Upper lobe of left lung (tissue), 4 donors: ENCODE measurements at regions not wholly inside any gene's neighbourhood (a gene's known extent, or its start where the extent isn't known, plus 50 kb on each side); places are given as distances from the start of the nearest gene placed in this dataset.

Experiments
- EP300 ChIP-seq, 4 donors: sonication (generic); formaldehyde crosslinking; IDR thresholded peaks; one replicate each; pipeline ENCODE4 v1.5.1; 2017; ENCODE audit warnings: antibody characterized with exemption in 4 of 4, control low read depth in 2 of 4
- TF ChIP-seq, protein P1 (sequence below), 6 experiments: fragments of 450-650 bp in 4 of 6; fragments of 200-600 bp in 2 of 6; sonication (generic) in 2 of 6; IDR thresholded peaks; one replicate each; pipeline ENCODE4 v1.5.1; 2016 to 2019; ENCODE audit warnings: antibody characterized with exemption in 6 of 6

DNA sequence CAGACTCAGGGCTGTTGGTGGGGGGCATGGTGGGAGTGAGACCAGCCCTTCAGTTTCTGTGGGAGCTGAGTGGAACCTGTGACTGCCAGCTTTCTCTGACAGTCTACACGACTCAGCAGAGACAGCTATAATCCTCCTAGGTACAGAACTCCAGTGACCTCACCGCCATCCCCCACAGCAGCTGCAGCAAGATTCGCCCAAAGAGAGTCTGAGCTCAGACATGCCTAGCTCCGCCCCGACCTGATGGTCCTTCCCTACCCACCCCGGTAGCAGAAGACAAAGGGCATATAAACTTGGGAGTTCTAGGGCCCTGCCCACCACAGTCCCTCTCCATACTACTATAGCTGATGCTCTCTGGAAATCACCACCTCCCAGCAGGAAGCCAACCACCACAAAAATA, 500.1 kb downstream of the ETV1 start:
- no peak for TF ChIP-seq EP300 (IDR thresholded peaks at IDR 0.05)
- TF ChIP-seq, protein P1, sequence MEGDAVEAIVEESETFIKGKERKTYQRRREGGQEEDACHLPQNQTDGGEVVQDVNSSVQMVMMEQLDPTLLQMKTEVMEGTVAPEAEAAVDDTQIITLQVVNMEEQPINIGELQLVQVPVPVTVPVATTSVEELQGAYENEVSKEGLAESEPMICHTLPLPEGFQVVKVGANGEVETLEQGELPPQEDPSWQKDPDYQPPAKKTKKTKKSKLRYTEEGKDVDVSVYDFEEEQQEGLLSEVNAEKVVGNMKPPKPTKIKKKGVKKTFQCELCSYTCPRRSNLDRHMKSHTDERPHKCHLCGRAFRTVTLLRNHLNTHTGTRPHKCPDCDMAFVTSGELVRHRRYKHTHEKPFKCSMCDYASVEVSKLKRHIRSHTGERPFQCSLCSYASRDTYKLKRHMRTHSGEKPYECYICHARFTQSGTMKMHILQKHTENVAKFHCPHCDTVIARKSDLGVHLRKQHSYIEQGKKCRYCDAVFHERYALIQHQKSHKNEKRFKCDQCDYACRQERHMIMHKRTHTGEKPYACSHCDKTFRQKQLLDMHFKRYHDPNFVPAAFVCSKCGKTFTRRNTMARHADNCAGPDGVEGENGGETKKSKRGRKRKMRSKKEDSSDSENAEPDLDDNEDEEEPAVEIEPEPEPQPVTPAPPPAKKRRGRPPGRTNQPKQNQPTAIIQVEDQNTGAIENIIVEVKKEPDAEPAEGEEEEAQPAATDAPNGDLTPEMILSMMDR (IDR thresholded peaks at IDR 0.05), result no peak
